ENCODE measurements at regions not wholly inside any gene's neighbourhood (a gene's known extent, or its start where the extent isn't known, plus 50 kb on each side); places are given as distances from the start of the nearest gene placed in this dataset.
"Not testable (repeated sequence)": the region's sequence is repeated elsewhere in the genome, so short reads cannot be mapped to it uniquely, and the experiment has no call there.

DNA sequence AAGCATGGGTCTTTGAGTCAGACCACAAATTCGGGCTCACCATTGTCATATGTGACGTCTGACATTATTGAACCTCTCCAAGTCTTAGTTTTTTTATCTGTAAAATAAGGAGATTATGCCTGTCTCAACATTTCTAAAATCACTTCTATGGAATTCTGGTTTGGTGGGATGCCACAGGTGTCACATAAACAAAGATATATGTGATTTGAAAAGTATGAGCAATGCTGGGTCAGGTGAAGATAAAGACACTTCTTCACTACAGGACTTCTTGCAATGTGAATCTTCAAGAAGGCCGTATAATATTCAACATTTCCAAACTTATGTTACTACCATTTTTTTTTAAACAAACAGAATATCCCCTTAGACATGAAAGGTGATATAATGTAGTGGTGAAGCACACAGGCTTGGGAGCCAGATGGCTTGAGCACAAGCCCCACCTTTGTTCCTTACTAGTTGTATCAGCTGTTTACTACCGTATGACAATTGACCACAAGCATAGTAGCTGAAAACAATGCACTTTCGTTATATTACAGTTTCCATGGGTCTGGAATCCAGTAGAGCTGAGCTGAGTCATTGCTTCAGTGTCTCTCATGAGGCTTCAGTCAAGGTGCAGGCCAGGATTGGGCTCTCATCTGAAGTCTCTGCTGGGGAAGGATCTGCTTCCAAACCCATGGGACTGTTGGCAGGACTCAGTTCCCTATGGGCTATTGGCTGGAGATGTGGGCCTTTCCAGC lies 87.7 kb downstream of the UTP18 start:
- no peak for DNase-seq

- no peak for DNase-seq
Measured at GRCh38 chr17:51351080-51351479, 90.7 kb downstream of the UTP18 start.

DNA sequence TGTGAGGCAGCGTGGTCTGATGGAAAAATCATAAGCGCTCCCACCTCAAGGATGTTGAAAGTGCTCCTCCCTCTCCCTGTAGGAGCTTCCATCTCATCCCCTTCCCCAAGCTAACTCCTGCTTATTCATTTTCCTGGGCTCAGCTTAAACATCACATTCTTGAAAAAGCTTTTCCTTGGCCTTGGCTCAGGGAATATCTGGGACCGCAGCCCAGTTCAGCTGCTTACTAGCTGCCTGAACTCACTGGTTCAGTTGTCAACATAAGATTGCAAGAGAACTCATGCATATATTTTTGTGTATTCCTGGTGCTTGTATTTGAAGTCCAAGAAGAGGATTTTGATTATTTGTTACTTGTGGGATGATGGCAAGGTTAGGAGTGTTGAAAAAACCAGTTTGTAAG lies 91.5 kb downstream of the UTP18 start:
- DNase-seq: no peak

GRCh38 chr17:51352798-51353197 lies 92.5 kb downstream of the UTP18 start:
- DNase-seq: no peak

DNA sequence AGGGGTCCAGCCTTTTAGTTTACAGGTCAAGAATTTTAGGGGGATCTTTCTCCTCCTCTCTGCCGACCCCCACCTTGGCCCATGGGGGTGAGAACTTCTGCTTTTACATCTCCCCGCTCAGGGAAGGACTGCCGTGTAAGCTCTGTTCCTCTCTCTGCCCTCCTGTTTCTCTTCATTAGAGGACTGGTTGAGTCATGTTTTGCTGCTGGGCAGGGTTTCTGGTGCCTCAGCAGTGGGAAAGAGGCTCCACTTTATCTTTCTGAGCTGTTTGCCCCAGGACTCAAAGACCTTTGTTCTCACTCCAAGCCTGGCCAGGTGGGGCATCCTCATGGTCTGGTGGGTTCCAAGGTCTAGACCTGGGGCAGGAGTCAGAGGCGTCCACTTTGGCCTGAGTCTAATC lies 93.0 kb downstream of the UTP18 start:
- DNase-seq: no peak

DNA sequence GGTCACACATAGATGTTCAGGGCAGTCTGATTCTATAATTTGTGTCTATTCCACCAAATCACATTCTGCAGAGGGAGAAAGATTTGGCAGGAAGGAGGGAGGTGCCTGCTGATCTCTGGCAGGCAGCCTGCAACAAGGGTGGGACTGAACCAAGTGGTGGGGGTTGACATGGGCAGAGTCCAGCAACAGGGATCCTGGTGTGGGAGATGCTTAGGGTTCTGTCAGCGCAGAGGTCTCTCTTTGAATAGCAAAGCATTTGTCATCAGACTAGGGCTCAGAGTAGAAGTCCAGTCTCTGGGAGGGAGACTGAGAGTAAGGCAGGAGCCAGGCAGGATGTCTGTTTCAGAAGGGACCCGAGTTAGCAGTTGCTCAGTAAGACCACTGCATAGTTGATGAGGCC lies 94.6 kb downstream of the UTP18 start:
- DNase-seq: no peak

DNA sequence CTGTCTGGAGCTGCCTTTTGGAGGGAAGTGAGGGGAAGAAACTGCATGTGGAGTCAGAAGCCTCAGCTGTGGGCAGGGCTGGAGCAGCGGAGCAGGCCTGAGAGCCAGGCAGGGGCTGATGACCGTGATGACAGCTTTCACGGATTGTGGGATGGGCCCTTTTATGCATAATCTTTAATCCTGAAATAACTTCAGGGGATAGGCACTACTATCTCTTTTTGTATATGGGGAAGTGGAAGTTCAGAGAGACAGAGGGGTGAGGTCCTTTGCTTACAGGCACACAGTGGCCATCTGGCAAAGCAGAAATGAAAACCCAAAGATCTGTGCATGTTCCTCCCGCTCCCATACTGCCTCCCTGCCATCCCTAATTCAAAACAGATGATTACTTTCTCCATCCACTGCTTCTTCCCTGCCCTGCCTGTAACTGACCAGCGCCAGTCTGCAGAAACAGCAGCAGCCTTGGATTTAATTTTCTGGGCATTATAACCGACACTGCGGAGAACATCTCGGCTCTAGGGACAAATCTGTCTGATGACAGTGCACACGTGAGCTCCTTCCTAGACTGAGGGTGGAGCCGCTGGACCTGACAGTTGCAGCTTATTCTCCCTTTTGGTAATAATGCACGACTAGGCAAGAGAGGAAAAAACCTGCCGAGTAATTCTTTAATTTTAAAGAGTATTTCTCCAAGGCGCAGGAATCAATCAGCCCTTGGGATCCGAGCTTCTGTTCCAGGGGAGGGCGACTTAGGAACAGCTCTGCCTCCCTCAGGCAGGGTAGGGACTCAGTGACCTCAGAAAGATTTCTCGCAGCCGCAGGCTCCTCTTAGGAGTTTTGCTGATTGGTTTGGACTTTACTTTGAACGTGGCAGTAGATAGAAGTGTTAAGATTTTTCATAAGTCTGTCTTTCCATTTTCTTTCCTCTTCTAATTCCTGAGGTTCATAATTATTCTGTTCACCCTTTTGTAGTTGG lies 95.4 kb downstream of the UTP18 start:
- DNase-seq: no peak

GRCh38 chr17:51359055-51359454 lies 98.7 kb downstream of the UTP18 start:
- DNase-seq: no peak

DNA sequence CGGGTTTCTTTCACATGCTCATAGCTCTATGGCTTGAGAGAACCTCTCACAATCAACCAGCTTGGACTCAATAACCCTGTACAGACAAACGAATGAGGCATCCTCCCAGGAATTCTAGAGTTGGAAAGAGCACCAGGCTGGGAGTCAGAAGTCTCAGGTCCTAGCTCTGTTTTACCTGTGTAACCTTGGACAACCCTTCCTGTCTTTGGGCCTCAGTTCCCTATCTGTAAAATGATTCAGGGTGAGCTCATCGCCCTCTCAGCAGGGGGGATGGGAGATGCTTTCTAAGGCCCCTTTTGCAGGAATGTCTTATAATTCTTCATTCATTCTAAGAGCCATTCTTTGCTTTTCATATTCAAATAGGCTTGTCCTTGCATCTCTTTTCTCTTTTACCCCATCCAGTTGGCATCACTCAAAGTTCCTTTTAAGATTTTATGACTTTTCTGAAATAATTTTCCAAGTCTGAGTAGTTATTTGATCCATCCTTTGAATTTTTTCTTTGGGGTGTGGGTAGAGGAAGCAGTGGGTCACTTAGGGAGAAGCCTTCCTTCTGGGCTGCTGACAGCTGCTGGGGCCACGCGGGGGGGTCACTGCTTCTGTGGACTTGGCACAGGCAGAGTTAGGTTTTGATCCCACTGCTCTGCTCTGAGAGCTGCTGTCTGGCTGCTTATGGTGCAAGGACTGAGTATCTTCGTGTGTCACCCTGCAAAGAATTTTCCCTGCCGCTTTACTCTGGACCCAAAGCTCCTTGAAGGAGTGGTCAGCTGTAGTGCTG lies 102.7 kb downstream of the UTP18 start:
- no peak for DNase-seq

GRCh38 chr17:51365090-51365489 lies 104.7 kb downstream of the UTP18 start:
- DNase-seq: no peak

DNA sequence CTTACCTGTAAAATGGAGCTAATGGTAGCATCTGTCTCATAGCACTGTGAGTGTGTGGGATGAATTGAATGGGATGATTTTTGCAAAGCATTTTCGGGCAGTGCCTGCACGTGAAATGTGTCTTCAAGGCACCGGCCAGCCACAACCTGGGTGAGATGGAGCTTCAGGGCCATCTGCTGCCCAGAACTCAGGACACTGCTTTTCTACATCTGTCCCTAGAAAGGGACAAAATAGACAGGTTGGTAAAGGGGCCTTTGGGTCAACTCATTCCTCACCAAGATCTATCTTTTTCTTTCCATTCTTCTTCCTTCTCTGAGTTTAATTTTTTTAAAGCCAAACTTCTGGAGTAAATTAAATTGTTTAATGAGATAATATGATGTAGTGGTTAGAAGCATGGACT lies 106.5 kb downstream of the UTP18 start:
- no peak for DNase-seq

DNA sequence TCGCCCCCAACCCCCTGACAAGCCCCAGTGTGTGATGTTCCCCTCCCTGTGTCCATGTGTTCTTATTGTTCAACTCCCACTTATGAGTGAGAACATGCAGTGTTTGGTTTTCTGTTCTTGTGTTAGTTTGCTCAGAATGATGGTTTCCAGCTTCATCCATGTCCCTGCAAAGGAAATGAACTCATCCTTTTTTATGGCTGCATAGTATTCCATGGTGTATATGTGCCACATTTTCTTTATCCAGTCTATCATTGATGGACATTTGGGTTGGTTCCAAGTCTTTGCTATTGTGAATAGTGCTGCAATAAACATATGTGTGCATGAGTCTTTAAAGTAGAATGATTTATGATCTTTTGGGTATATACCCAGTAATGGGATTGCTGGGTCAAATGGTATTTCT lies 107.5 kb downstream of the UTP18 start:
- not testable (repeated sequence) for DNase-seq

DNA sequence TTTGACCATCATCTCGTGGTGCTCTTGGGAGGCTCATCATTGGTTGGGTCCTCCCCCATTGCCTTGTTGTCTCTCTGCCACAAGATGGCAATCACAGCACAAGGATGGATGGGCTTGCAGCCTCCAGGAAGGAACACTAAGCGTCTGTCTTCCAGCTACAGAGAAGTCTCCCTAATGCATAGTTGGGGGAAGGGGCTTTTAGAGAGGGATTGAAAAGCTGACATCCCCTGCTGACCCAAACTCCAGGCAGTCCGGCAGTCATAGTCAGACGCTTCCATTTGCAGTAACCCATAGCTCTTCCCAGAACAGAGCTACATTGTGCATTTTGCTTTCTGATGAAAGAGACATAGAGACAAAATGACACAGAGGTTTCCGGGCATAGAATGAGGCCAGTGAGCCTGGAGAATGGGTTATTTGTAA lies 111.4 kb downstream of the UTP18 start:
- DNase-seq: no peak

- DNase-seq: no peak
Measured at GRCh38 chr17:51372345-51373004, 112.1 kb downstream of the UTP18 start.

DNA sequence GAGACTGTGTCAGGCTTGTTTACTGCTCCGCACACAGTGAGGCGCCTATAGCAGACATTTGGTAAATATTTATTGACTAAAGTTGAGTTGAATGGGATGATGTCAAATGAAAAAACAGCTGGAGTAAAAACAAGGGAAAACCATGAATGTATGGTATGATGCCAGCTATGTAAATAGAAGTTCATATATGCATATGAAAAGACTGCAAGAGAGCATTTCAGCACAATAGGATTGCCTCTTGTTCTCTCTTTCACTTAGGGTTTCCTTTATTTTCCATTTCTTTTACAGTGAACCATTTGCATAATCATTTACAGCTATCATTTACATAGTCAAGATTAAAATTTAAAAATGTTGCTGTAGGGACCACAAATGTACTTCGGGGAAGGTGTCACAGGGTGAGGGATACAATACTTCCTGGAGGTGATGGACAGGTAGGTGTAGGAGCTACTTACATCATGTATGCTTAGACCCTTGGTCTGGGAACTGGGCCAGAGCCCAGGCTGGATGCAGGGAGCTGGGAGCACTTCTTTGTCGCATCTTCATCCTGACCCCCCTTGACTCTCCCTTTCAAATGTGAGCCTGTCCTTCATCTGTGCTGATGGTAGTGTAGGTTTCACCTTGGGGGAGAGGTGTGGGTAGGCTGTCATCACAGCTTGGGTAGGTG lies 113.3 kb downstream of the UTP18 start:
- DNase-seq: no peak

DNA sequence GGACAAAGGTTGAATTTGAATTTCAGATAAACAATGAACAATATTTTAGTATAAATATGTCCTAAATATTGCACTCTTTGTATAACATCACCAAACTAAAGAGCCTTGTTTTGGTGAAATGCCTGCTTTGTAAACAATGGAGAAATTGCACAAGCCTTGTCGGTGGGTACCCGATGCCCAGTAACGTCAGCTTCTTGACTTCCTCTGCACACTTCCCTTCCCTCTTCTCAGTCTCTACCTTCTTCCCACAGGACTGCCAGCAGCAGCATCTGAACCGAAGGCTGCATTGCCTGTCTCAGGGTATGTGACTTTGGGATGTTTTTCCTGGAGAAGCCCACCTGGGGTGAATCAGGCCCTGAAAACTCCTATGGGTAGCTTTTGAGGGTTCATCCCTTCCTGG lies 113.9 kb downstream of the UTP18 start:
- DNase-seq: no peak

DNA sequence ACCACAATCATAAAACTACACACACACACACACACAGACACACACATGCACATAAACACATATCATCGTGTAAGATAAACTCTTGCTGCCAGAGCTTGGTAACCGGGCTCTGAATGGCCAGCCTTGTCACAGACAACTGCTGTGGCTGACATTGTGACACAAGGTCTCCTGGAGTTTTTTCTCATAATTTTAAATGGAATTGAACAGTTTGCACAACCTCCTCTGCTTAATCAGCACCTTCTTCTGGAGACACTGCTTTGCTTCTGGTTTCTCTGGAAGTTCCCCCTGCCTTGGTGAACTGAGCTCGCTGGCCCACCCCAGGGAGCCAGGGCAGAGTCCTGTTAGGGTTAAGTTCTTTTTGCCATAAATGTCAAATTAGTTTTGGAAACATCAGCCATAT lies 115.4 kb downstream of the UTP18 start:
- no peak for DNase-seq

DNA sequence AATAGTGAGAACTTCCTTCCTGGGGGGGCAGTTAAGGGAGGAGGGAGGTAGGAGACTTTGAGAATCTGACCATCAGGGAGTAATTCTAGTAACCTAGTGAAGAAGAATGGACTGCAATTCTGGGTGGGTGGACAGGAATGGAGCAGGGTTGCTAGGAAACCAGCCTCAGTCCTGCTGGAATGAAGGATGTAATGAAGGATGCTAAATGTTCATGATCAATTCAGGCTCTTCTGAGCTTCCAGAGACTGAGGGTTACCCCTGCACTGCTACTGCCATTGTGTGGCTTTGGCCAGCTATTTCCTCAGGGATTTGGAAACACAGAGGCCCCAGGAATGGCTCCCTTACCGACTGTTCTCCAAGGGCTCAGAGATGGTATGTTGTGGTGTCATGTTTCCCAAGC lies 116.4 kb downstream of the UTP18 start:
- DNase-seq: no peak

GRCh38 chr17:51381262-51381661 lies 120.9 kb downstream of the UTP18 start:
- no peak for DNase-seq

GRCh38 chr17:51385208-51385607 lies 124.9 kb downstream of the UTP18 start:
- DNase-seq: no peak

- DNase-seq: no peak
Measured at GRCh38 chr17:51387582-51387981, 127.2 kb downstream of the UTP18 start.

GRCh38 chr17:51387986-51388385 lies 127.6 kb downstream of the UTP18 start:
- DNase-seq: no peak

All from activated CD8-positive, alpha-beta memory T cell treated with anti-CD3 and anti-CD28 coated beads for 24 hours (primary cell).